ENCODE measurements at regions not wholly inside any gene's neighbourhood (a gene's known extent, or its start where the extent isn't known, plus 50 kb on each side); places are given as distances from the start of the nearest gene placed in this dataset.
"Not testable (repeated sequence)": the region's sequence is repeated elsewhere in the genome, so short reads cannot be mapped to it uniquely, and the experiment has no call there.

DNA sequence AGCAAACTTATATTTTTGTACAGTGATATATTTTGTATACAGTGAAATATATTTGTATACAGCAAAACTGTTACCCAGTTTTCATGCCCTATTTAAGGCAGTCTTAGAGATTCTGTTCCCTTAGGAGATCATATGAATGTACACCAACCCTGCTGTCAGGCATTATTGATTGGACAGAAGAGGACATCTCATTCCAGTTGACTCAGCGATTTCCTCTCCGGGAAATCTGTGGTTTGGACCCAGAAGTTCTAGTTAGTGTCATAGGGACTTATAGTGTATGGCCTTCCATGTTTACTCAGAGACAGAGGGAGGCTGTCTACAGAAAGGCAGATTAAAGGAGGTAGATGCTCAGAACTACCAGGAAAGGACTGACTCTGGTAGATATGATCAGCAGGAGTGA, 318.8 kb upstream of the KCNMB2 start:
- Mint-ChIP-seq H3K4me3 (no peak overlapping the region), H3K27ac (no peak overlapping the region), H3K9me3 (peaks cover 0 to 5% (median 4%) of the 10 kb centered on the region in 3 donors), H3K36me3 (no peaks in the 10 kb centered on the region), H3K4me1 (no peaks in the 10 kb centered on the region), H3K27me3 (peaks cover 8 to 10% of the 10 kb centered on the region in 2 donors)
- Histone ChIP-seq H3K4me1 (ENCODE audit: control insufficient read depth in 1 of 2, extremely low read depth in 1 of 2, insufficient read depth in 2 of 2, low read length in 2 of 2) (no peaks in the 10 kb centered on the region), H3K36me3 (ENCODE audit: control insufficient read depth in 2 of 2, extremely low read depth in 1 of 2, insufficient read depth in 1 of 2, low read length in 1 of 2) (no peaks in the 10 kb centered on the region), H3K4me3 (ENCODE audit: control insufficient read depth in 1 of 2, extremely low read depth in 1 of 2, low read length in 1 of 2) (no peak overlapping the region), H3K27ac (ENCODE audit: low read length) (no peak overlapping the region), H3K9me3 (no peaks in the 10 kb centered on the region), H3K27me3 (replicated peaks in 1 of 2; ENCODE audit: control insufficient read depth in 2 of 2, extremely low read depth in 1 of 2, insufficient read depth in 2 of 2, low read length in 1 of 2) (no peaks in the 10 kb centered on the region)
- WGBS (ENCODE audit: insufficient coverage) = 93% methylated on average over 2 of the region's 2 CpGs
- ChIA-PET POLR2A (no interaction called here), CTCF (no interaction called here)
- no peak for ATAC-seq (replicated peaks in 1 of 4)
- no peak for DNase-seq

DNA sequence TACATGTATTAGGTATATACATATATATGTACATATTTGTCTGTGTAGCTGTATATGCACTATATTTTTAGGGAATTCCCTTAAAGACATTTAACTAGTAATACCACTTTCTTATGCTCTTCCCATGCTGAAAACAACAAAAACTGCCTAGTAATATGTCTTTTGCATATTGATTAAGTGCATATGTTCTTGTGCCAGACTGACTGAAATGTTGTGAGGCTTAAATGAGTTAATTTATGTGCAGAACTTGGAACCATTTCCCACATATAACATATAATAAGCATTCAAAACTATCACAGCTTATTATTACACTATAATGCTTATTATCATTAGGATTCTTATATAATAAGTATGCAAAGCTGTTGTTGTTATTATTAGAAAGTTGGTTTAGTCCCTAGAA, 318.0 kb upstream of the KCNMB2 start:
- Histone ChIP-seq H3K36me3 (ENCODE audit: control insufficient read depth in 2 of 2, extremely low read depth in 1 of 2, insufficient read depth in 1 of 2, low read length in 1 of 2) (no peaks in the 10 kb centered on the region), H3K9me3 (no peaks in the 10 kb centered on the region), H3K4me1 (ENCODE audit: control insufficient read depth in 1 of 2, extremely low read depth in 1 of 2, insufficient read depth in 2 of 2, low read length in 2 of 2) (no peaks in the 10 kb centered on the region), H3K27me3 (replicated peaks in 1 of 2; ENCODE audit: control insufficient read depth in 2 of 2, extremely low read depth in 1 of 2, insufficient read depth in 2 of 2, low read length in 1 of 2) (no peaks in the 10 kb centered on the region), H3K4me3 (ENCODE audit: control insufficient read depth in 1 of 2, extremely low read depth in 1 of 2, low read length in 1 of 2) (no peak overlapping the region), H3K27ac (ENCODE audit: low read length) (no peak overlapping the region)
- DNase-seq = no peak
- no peak overlapping the region for H3K27ac Mint-ChIP-seq
- H3K9me3 Mint-ChIP-seq = peaks cover 0 to 5% (median 4%) of the 10 kb centered on the region in 3 donors
- no peak for ATAC-seq (replicated peaks in 1 of 4)
- no peaks in the 10 kb centered on the region for H3K4me1 Mint-ChIP-seq
- H3K4me3 Mint-ChIP-seq = no peak overlapping the region
- no peaks in the 10 kb centered on the region for H3K36me3 Mint-ChIP-seq
- ChIA-PET CTCF (no interaction called here), POLR2A (no interaction called here)
- peaks cover 8 to 10% of the 10 kb centered on the region in 2 donors for H3K27me3 Mint-ChIP-seq

DNA sequence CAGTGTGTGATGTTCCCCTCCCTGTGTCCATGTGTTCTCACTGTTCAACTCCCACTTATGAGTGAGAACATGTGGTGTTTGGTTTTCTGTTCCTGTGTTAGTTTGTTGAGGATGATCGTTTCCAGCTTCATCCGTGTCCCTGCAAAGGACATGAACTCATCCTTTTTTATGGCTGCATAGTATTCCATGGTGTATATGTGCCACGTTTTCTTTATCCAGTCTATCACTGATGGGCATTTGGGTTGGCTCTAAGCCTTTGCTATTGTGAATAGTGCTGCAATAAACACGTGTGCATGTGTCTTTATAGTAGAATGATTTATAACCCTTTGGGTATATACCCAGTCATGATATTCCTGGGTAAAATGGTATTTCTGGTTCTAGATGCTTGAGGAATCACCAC, 316.6 kb upstream of the KCNMB2 start:
- H3K9me3 ChIP-seq; H3K27ac Mint-ChIP-seq; CTCF ChIA-PET; H3K36me3 ChIP-seq (ENCODE audit: control insufficient read depth in 2 of 2, extremely low read depth in 1 of 2, insufficient read depth in 1 of 2, low read length in 1 of 2); ATAC-seq (replicated peaks in 1 of 4); H3K27me3 Mint-ChIP-seq; H3K4me3 ChIP-seq (ENCODE audit: control insufficient read depth in 1 of 2, extremely low read depth in 1 of 2, low read length in 1 of 2); H3K36me3 Mint-ChIP-seq; POLR2A ChIA-PET; H3K4me3 Mint-ChIP-seq; DNase-seq; H3K9me3 Mint-ChIP-seq; H3K4me1 ChIP-seq (ENCODE audit: control insufficient read depth in 1 of 2, extremely low read depth in 1 of 2, insufficient read depth in 2 of 2, low read length in 2 of 2); H3K27me3 ChIP-seq (replicated peaks in 1 of 2; ENCODE audit: control insufficient read depth in 2 of 2, extremely low read depth in 1 of 2, insufficient read depth in 2 of 2, low read length in 1 of 2); H3K4me1 Mint-ChIP-seq; H3K27ac ChIP-seq (ENCODE audit: low read length): not testable (repeated sequence)
- WGBS (ENCODE audit: insufficient coverage) = no CpG with 5 or more reads among the region's 4 CpGs

DNA sequence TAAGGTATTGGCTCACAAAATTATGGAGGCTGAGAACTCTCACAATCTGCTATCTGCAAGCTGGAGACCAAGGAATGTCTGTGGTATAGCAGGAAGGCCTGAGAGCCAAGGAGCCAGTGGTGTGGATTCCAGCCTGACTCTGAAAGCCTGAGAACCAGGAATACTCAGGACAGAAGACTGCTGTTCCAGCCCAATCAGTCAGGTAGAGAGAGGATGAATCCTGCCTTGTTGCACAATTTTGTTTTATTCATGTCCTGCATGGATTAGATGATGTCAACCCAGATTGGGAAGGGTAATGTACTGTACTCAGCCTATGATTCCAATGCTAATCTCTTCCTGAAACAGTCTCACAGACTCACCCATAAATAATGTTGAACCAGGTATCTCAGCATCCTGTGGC, 312.4 kb upstream of the KCNMB2 start:
- Mint-ChIP-seq H3K27me3 (peaks cover 8 to 10% of the 10 kb centered on the region in 2 donors), H3K36me3 (no peaks in the 10 kb centered on the region), H3K4me3 (no peak overlapping the region), H3K4me1 (no peaks in the 10 kb centered on the region), H3K27ac (no peak overlapping the region), H3K9me3 (peaks cover 0 to 5% (median 4%) of the 10 kb centered on the region in 3 donors)
- H3K4me1 ChIP-seq (ENCODE audit: control insufficient read depth in 1 of 2, extremely low read depth in 1 of 2, insufficient read depth in 2 of 2, low read length in 2 of 2) = no peaks in the 10 kb centered on the region
- ChIA-PET POLR2A (no interaction called here), CTCF (no interaction called here)
- ATAC-seq (replicated peaks in 1 of 4) = no peak
- no peak overlapping the region for H3K27ac ChIP-seq (ENCODE audit: low read length)
- no peak overlapping the region for H3K4me3 ChIP-seq (ENCODE audit: control insufficient read depth in 1 of 2, extremely low read depth in 1 of 2, low read length in 1 of 2)
- H3K36me3 ChIP-seq (ENCODE audit: control insufficient read depth in 2 of 2, extremely low read depth in 1 of 2, insufficient read depth in 1 of 2, low read length in 1 of 2) = no peaks in the 10 kb centered on the region
- no peaks in the 10 kb centered on the region for H3K27me3 ChIP-seq (replicated peaks in 1 of 2; ENCODE audit: control insufficient read depth in 2 of 2, extremely low read depth in 1 of 2, insufficient read depth in 2 of 2, low read length in 1 of 2)
- no peak for DNase-seq
- H3K9me3 ChIP-seq = no peaks in the 10 kb centered on the region

DNA sequence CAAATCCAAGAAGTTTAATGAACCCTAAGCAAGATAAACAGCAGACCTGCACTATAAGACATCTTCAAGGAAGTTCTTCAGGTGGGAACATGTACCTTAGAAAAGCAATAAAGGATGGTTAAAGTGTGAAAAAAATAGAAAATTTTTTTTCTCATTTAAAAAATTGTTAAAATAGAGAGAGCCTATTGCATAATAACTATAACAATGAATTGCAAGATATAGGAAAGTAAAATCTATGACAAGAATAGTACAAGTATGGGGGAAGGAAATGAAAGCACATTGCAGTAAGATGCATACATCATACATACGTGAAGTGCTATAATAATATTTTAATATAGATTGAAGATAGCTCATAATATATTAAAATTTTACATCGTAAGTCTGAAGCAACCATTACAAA, 310.1 kb upstream of the KCNMB2 start:
- no peaks in the 10 kb centered on the region for H3K27me3 ChIP-seq (replicated peaks in 1 of 2; ENCODE audit: control insufficient read depth in 2 of 2, extremely low read depth in 1 of 2, insufficient read depth in 2 of 2, low read length in 1 of 2)
- no peaks in the 10 kb centered on the region for H3K36me3 ChIP-seq (ENCODE audit: control insufficient read depth in 2 of 2, extremely low read depth in 1 of 2, insufficient read depth in 1 of 2, low read length in 1 of 2)
- no peaks in the 10 kb centered on the region for H3K4me1 ChIP-seq (ENCODE audit: control insufficient read depth in 1 of 2, extremely low read depth in 1 of 2, insufficient read depth in 2 of 2, low read length in 2 of 2)
- H3K4me3 Mint-ChIP-seq = no peak overlapping the region
- ChIA-PET POLR2A (no interaction called here), CTCF (no interaction called here)
- WGBS (ENCODE audit: insufficient coverage) = no CpG with 5 or more reads among the region's 2 CpGs
- H3K27ac Mint-ChIP-seq = no peak overlapping the region
- no peak overlapping the region for H3K4me3 ChIP-seq (ENCODE audit: control insufficient read depth in 1 of 2, extremely low read depth in 1 of 2, low read length in 1 of 2)
- no peaks in the 10 kb centered on the region for H3K36me3 Mint-ChIP-seq
- no peaks in the 10 kb centered on the region for H3K9me3 Mint-ChIP-seq
- no peak for ATAC-seq (replicated peaks in 1 of 4)
- DNase-seq = no peak
- no peaks in the 10 kb centered on the region for H3K4me1 Mint-ChIP-seq
- H3K27me3 Mint-ChIP-seq = peaks cover 4% of the 10 kb centered on the region in 2 donors
- no peak overlapping the region for H3K27ac ChIP-seq (ENCODE audit: low read length)
- H3K9me3 ChIP-seq = no peaks in the 10 kb centered on the region

DNA sequence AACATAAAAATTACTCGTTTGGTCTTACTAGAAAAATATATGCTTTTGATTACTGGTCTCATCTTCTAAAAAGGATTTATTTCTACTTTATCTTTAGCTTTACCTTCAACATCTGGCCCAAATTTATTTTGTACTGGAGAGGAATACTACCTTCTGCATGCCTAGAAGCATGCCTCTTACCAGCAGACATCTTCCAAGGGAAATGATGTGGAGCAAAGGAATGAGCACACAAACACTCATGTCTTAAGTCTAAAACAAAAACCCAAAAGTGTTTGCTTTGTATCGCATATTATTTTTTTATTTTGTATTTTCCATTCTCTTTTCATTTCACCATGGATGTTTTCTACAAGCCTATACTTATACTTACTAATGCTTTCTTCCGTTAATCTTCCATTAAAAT, 304.6 kb upstream of the KCNMB2 start:
- H3K4me1 ChIP-seq (ENCODE audit: control insufficient read depth in 1 of 2, extremely low read depth in 1 of 2, insufficient read depth in 2 of 2, low read length in 2 of 2) = no peaks in the 10 kb centered on the region
- ChIA-PET CTCF (interaction anchor here in 1 of 2 donors (0.6 kb wide), 1 partner anchor 21 kb away, joined by 3 read pairs; no protein-coding TSS in a partner anchor), POLR2A (no interaction called here)
- no peaks in the 10 kb centered on the region for H3K36me3 ChIP-seq (ENCODE audit: control insufficient read depth in 2 of 2, extremely low read depth in 1 of 2, insufficient read depth in 1 of 2, low read length in 1 of 2)
- no peak overlapping the region for H3K4me3 ChIP-seq (ENCODE audit: control insufficient read depth in 1 of 2, extremely low read depth in 1 of 2, low read length in 1 of 2)
- no peak overlapping the region for H3K27ac Mint-ChIP-seq
- peaks cover 0 to 1% of the 10 kb centered on the region in 2 donors for H3K27me3 Mint-ChIP-seq
- no peak for DNase-seq
- no peaks in the 10 kb centered on the region for H3K9me3 ChIP-seq
- no peaks in the 10 kb centered on the region for H3K4me1 Mint-ChIP-seq
- no peaks in the 10 kb centered on the region for H3K36me3 Mint-ChIP-seq
- H3K27ac ChIP-seq (ENCODE audit: low read length) = no peak overlapping the region
- H3K9me3 Mint-ChIP-seq = no peaks in the 10 kb centered on the region
- no CpG with 5 or more reads among the region's 3 CpGs for WGBS (ENCODE audit: insufficient coverage)
- H3K27me3 ChIP-seq (replicated peaks in 1 of 2; ENCODE audit: control insufficient read depth in 2 of 2, extremely low read depth in 1 of 2, insufficient read depth in 2 of 2, low read length in 1 of 2) = no peaks in the 10 kb centered on the region
- ATAC-seq (replicated peaks in 1 of 4) = no peak
- no peak overlapping the region for H3K4me3 Mint-ChIP-seq

DNA sequence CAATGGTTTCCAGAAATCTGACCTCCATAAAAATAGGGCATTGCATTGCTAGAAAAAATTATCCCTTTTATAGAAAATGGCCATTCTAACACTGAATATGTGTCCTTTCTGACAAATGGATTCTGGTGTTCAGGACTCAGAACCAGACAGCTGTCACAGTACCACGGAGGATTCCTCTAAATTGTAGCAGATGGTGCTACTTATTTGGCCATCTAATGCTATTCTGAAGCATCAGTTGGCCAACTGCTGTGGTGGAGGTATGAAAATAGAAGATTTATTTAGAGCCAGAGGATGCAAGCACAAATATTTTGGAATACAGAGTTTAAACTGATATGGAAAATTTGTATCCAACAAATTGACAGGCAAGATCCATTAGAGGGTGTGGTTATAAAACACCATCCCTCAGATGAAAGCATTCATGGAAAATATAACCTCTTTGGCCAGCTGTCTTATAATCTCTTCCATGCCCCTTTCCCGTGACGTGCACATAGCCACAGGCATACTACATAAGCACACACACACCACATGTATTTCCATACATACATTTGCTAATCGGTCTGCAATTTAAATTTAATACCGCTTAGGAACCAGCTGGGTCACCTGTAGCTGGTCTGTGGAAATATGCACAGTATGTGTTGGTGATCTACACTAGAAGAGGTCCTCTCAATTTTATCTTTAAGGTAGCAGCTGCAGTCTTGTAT, 302.7 kb upstream of the KCNMB2 start:
- Histone ChIP-seq H3K4me1 (ENCODE audit: control insufficient read depth in 1 of 2, extremely low read depth in 1 of 2, insufficient read depth in 2 of 2, low read length in 2 of 2) (no peaks in the 10 kb centered on the region), H3K36me3 (ENCODE audit: control insufficient read depth in 2 of 2, extremely low read depth in 1 of 2, insufficient read depth in 1 of 2, low read length in 1 of 2) (no peaks in the 10 kb centered on the region), H3K27ac (ENCODE audit: low read length) (no peak overlapping the region), H3K27me3 (replicated peaks in 1 of 2; ENCODE audit: control insufficient read depth in 2 of 2, extremely low read depth in 1 of 2, insufficient read depth in 2 of 2, low read length in 1 of 2) (no peaks in the 10 kb centered on the region), H3K4me3 (ENCODE audit: control insufficient read depth in 1 of 2, extremely low read depth in 1 of 2, low read length in 1 of 2) (no peak overlapping the region), H3K9me3 (no peaks in the 10 kb centered on the region)
- ATAC-seq (replicated peaks in 1 of 4) = no peak
- 81% methylated on average over 3 of the region's 5 CpGs for WGBS (ENCODE audit: insufficient coverage)
- ChIA-PET POLR2A (no interaction called here), CTCF (interaction anchor here (0.6 to 0.9 kb wide), 3 partner anchors 11 to 789 kb away, joined by 3 to 5 read pairs (median 4); no protein-coding TSS in a partner anchor)
- no peak overlapping the region for H3K4me3 Mint-ChIP-seq
- no peaks in the 10 kb centered on the region for H3K36me3 Mint-ChIP-seq
- no peak for DNase-seq
- no peak overlapping the region for H3K27ac Mint-ChIP-seq
- H3K27me3 Mint-ChIP-seq = peaks cover 3 to 4% of the 10 kb centered on the region in 2 donors
- H3K4me1 Mint-ChIP-seq = no peaks in the 10 kb centered on the region
- no peaks in the 10 kb centered on the region for H3K9me3 Mint-ChIP-seq
